ENCODE measurements at regions not wholly inside any gene's neighbourhood (a gene's known extent, or its start where the extent isn't known, plus 50 kb on each side); places are given as distances from the start of the nearest gene placed in this dataset.

DNA sequence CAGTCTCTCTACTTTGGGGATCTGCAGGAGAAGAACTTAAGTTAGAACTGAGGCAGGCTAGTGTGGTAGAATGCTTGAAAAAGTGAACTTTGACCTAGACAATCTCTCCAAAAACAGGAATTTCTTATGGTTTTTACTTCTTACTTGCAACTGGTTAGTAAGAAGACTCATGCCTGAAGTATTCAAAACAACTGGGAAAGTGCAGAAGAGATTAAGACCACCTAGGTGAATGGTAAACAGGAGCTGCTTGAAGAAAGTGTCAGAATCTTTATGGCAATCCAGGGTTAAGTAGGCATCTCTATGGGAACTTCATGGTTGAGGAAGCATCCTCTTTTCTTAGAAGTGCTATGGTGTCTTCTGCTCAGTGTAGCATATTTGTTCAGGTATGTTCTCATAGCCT lies 428.6 kb upstream of the TLE4 start:
- peak; percentile 51 for DNase-seq (ENCODE audit: low read depth)

DNA sequence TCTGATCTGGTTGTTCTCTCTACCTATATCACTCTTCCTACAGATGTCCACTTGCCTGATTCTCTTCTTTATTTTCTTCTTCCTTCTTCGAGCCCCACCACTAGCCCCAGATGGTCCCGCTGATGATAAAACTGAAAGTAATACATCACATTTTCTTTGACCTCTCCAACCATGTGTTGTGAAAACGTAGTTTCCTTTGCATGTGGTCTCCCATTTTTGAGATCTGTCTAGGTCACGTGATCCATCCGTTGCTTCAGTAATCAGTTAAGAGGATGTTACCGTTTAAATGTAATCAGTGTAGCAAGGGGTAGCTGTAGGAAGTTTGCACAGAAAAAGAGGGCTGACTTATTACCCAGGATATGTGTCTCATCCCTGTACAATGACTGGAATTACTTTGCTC lies 426.3 kb upstream of the TLE4 start:
- DNase-seq (ENCODE audit: low read depth), result no peak

DNA sequence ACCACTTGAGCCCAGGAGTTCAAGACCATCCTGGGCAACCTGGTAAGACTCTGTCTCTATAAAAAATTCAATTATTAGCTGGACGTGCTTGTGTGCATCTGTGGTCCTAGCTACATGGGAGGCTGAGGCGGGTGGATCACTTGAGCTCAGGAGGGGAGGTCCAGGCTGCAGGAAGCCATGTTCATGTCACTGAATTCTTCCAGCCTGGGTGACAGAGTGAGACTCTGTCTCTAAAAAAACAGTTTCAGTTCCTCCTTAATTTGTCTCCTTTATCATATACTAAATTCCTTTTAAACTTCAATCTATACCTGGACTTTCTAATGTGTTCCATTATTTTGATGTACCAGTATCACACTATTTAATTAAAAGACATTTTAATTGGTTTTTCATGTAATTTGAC lies 422.2 kb upstream of the TLE4 start:
- no peak for DNase-seq (ENCODE audit: low read depth)

DNA sequence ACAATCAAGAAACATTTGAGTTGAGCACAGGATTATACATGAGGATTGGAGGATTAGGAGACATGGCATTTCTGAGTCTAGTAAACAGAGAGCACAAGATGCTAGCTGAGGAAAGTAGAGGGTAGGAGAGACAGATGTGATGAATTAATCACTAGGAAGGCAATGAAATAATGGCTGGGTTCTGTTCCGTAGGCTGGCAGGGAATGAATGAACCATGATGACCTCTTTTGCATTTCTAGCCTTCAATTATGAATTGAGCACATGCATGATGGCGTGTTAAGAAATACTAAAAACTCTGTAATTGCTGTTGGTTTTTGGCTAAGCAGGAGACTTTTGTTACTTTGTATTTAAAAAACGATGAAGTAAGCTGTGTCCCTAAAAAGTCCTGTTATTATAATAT lies 420.0 kb upstream of the TLE4 start:
- DNase-seq (ENCODE audit: low read depth), result no peak

DNA sequence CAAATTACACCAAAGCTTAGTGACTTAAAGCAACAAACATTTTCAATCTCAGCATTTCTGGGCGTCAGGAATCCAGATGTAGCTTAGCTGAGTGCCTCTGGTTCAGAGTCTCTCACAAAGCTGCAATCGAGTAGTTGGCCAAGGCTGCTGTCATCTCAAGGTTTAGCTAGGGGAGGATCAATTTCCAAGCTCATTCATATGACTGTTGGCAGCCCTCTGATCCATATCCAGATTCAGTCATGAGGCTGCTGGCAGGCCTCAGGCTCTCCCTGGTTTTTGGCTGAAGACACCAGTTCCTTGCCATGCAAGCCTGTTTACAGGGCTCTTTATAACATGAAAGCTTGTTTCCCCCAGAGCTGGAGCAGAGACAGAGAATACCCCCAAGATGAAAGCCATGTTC lies 419.5 kb upstream of the TLE4 start:
- no peak for DNase-seq (ENCODE audit: low read depth)

DNA sequence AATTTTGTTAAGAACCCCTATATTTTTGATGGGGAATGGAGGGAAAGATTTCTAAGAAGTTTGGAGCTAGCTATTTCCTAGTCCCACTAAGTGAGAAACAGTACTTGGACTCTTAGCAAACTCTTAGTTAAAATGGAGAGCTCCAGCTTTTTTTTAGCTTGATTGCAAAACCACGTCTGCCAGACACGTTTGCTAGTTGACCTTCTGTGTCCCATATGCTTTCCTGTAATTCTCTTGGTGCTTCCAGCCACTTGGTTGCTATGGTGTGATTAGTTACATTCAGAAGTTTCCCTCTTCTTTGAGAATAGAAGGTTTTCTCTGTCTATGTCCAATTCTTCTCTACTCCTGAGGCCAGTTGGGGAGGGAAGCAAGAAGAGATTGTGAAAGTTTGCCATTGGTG lies 417.0 kb upstream of the TLE4 start:
- peak; percentile 44 for DNase-seq (ENCODE audit: low read depth)

DNA sequence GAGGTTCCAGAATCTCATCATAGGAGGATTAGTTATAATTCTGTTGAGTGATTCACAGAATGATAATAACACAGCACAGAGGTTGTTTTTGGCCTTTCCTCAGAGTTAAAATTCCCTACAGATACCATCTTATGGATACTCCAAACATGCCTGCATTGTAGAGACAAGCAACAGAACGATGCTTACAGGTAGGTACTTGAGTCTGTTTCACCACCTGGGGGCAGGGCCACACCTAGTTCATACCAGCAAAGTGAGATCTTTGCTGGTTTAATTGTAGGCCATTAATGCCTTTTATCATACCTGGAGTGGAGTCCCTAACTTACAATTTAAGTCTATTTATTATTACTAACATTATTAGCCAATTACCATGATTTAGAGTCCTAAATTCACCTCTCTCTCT lies 416.5 kb upstream of the TLE4 start:
- DNase-seq (ENCODE audit: low read depth), result no peak

DNA sequence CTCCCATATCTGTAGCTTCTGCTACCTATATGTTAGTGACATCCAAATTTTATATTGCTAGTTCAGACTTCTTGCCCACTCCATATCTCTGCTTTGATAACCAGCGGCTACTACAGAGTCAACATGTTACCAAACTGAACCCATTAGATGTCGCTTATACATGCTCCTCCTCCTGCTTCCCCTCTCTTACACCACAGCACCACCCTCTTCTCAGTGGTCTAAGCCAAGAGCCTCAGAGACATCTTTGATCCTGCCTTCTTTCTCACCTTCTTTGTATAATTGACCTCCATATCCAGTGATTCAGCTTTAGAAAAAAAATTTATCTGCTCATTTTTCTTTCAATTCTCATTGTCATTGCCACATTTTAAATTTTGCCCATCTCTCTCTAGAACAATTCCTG lies 408.2 kb upstream of the TLE4 start:
- DNase-seq (ENCODE audit: low read depth), result no peak

DNA sequence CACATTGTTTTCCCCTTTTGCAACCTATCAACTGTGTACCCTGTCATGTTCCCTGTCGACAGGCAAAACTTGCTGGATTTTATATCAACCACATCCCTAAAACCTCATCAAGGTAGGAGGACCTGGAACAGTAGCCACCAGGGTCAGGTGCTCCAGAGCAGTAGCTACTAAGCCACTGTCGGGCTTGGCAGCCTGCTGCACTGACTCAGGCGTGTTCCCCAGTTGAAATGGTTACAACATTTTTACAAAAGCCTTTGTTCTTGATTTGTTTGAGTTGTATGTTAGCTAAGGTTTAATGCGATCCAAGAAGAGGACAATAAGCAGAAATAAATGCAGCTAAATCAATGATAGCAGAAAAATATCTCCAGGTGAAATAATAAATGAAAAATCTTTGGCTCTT lies 407.4 kb upstream of the TLE4 start:
- DNase-seq (ENCODE audit: low read depth), result peak; percentile 47

DNA sequence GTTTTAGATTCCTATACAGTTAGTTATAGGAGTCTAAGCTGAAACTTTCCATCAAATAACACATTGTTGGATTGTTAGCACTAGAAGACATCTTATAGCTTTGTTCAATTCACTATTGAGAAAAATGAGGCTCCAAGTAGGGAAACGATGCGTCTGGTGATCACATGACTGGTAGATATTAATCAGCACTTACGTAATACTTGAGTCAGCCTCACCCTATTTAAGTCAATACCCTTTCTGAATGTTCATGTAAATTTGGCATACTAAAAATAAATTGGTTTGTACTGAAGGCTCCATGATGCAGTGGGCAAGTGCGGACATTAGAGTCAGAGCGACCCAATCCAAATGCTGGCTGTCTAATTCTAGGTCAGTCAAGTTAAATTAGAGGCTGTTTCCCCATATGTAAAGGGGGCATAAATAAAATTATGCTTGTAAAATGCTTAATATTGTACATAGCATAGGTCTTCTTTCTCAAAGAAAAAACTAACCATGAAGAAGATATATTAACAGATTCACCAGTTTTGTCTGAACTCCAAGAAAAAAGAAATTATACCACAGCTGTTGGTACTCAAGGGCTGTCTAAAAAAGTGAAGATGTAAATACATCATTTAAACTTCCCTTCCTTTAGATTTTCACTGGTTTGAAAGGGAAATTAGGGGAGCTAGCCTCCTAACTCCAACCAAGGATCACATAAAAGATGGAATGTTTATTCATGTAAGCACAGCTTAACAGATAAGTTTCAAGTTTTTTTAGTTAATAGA lies 406.6 kb upstream of the TLE4 start:
- DNase-seq (ENCODE audit: low read depth), result peak; percentile 79

DNA sequence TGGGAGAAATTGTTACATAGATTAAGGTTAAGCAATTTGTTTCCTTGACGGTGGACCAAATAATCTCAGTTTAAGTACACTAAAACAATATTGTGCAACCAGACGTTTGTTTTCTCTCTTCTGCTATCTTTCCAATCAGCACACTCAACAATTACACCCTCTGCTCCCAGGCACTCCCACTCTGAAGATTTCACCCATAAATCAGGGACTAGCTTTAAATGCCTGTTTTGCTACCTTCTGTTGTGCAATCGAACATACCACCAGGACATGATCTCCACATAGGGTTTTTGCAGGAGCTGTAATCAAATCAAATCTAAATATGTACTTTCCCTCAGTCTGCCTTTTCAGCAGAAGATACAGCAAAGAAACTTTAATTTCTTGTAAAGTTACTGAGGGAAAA lies 405.8 kb upstream of the TLE4 start:
- DNase-seq (ENCODE audit: low read depth), result peak; percentile 100

DNA sequence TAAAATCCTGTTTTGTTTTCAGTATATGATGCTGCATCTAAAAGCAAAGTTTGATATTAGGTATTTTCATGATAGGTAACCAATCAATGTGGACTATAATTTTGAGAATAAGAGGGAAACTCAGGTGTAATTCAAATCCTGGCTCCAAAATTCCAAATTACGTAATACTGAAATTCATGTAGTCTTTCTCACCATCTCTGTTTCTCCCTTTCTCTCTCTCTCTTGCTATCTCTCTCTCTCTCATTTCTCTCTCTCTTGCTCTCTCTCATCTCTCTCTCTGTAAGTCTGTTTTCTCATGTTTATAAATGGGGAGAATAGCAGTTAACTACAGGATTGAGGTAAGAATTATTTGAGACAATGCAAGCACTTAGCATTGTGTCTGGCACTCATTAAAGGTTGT lies 401.1 kb upstream of the TLE4 start:
- no peak for DNase-seq (ENCODE audit: low read depth)

DNA sequence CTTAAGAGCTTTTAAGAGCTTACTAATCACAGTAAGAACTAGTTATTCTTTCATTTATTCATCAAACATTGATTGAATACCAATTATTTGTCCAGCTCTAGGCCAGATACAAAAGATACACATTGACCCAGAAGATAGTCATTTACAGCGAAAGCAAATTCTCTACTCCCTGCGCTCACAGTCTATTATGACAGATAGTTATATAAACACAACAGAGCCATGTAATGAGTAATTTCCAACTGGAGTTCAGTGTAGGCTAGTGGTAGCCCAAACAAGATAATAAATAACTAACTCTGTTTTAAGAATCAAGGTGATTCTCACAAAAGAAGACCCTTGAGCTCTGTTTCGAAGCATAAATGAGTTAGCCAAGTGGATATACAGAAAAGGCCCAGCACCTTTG lies 397.8 kb upstream of the TLE4 start:
- no peak for DNase-seq (ENCODE audit: low read depth)

DNA sequence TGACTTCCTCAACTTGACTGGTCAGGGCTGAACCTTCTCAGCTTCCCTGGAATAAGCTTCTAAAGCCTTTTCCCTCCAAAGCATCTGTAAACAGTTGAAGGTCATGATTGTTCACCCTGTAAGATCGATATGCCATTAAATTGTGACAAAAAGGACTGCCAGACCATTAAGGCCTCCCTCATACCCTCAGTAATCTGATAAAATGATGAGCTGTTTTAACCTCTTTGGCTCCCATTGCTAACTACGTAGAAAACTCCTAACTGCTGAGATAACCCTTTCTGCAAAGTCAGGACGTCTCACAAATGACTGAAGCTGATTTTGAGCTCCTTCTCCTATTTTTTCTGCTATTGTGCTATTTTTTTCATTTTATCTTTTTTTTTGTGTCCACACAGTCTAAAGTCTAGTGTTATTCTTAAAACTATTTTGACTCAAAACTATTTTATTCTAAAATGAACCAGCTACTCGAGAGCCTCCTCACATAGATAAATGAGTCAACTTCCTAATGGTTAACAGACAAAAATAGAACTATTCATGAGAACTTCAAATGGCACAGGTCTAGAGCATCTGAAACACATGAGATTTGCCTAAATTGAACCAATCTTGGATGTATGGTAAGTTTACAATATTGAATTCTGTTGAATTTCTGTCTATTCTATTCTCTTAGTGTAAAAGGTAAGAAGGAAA lies 395.6 kb upstream of the TLE4 start:
- DNase-seq (ENCODE audit: low read depth), result no peak

DNA sequence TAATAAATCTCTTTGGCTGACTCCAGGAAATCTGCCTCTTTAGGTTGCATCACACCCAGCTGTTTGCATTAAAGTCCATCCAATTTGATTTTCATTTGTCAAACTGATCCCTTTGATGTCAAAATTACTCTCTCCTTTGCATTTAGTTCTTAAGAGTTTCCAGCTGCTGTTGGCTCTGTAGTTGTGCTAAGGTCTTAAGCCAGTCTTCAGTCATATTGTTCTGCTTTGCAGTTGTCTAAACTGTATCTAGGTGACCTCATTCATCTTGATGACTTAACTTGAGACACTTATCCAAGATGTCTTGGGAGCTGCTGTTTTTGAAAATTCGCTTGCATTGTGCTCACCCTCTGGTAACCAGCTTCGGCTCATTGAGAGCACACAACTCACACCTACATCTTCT lies 386.9 kb upstream of the TLE4 start:
- peak; percentile 27 for DNase-seq (ENCODE audit: low read depth)

DNA sequence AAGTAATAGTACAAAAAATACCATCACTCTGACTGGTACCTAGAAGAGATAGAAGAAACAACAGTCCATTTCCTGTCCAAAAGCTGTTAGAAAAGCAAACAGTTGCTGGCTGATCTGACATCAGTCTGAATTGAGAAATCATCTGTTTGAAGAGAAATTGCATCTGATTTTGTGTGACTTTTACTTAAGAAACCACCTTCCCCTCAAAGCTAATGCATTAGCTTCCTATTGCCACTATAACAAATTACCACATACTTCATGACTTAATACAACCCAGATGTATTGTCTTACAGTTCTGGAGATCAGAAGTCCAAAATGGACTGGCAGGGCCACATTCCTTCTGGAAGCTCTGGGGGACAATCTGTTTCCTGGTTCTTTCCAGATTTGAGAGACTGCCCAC lies 385.9 kb upstream of the TLE4 start:
- DNase-seq (ENCODE audit: low read depth), result peak; percentile 64

DNA sequence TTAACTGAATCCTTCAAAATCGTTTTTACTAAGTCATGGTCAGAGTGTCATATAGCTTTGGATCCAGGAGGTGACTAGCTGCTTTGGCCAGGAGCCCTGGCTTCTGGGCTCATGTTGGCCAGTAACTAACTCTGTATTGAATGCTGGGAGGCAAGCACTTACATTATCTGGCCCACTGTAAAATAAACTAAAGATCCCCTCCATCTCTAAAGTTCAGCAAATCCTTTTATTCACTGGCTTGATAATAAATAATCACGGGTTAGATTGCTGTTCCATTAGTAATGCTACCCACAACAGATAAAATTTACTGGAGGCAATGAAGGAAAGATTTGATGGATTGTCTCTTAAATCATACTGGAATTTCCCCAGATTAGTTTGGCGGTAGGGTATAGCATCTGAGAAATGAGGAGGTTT lies 382.2 kb upstream of the TLE4 start:
- DNase-seq (ENCODE audit: low read depth), result peak; percentile 97

DNA sequence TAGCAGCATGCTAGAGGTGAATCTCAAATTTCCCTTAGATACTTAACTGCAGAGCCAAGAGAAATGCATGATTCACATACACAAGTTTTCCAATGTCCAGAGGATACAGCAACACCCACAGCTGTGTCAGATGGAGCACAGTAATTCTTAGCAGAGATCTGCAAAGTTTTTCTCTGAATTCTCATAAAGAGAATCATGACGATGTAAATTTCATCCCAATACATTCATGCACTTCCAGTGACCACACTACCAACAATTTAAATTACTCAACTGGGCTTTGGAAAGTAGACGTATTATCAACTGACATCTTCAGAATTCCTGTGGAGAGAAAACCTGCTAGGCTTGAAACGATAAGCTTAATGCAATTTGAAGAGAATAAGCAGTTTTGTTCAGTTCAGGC lies 378.8 kb upstream of the TLE4 start:
- peak; percentile 99 for DNase-seq (ENCODE audit: low read depth)

DNA sequence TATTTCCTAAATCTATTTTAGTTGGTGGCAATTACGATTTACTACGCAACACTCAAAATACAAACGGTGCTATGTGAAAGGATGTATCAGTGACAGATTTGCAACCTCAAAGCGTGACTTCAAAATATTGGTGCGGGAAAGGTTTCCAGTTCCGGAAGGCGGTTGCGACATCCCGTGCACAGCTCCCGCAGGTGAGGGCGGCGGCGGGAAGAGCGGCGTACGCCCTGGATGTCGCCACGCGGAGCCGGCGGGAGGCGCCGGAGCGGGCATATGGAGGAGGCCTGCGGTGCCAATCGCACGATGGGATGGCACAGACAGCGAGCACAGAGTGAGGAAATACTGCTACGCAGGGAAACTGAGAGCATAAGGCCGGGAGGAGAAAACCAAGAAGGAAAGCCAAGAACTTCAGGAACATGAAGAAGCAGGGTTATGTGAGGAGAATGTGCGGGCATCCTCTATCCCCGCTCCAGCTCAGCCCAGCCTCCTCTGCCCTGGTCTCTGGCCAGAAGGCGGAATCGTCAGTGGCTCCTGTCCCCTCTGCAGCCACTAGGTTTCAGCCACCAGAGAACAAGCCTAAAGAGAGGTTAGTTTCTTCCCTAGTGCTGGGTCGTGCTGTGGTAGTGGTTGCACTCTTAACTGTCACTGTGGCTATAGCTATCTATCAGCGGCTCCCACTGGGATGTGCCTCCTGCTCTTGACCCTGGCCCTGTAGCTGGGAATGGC lies 378.1 kb upstream of the TLE4 start:
- no peak for DNase-seq (ENCODE audit: low read depth)

DNA sequence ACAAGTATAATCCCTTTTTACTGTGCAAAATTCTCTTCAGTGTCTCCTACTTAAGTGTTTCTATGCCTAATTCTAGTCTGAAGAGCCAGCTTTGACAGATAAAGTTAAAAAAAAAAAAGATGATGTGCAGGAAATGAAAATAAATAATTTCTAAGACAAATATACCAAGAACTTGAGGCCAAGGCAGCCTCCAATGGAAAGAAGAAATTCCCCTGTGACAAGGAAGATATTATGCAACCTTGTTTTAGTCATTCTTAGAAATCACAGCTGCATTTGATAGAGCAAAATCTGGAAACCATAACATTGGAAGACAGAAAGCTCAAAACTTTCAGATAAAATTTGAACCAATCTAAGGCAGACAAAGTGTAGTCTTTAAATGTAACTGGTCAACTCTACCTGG lies 375.9 kb upstream of the TLE4 start:
- DNase-seq (ENCODE audit: low read depth), result peak; percentile 90

DNA sequence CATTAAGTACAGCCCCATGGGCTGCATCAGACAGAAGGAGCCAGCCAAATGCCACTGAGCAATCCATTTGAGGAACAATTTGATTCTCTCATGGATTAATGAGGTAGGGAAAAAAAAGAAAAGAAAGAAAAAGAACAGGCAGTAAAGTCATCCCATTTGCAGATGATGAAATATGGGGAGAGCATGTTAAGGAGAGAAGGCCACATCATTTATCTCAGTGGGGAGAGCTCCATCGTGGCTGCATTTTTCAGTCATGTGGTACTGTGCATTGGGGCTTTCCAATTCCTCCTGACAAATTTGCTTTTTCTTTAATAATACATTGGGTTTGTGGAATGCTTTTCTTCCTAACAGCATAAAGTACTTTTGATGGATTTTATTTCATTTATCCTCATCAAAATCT lies 375.2 kb upstream of the TLE4 start:
- peak; percentile 90 for DNase-seq (ENCODE audit: low read depth)

DNA sequence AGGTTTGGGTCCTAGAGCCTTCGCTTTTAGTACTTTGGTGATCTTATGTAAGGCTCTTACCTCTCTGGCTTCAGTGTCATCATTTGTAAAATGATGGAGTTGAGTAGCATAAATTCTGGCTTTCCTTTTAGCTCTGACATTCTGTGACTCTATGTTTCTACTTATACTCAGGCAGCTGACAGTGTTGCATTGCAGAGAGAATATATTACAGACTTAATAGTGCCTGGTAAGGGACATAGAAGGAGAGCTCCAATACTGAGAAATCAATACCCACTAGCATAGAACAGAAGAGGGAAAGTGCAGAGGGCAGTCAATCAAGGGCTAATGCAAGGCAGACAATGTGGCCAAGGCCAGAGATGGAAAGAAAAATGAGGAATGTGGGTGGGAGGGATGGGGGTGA lies 371.4 kb upstream of the TLE4 start:
- DNase-seq (ENCODE audit: low read depth), result no peak

DNA sequence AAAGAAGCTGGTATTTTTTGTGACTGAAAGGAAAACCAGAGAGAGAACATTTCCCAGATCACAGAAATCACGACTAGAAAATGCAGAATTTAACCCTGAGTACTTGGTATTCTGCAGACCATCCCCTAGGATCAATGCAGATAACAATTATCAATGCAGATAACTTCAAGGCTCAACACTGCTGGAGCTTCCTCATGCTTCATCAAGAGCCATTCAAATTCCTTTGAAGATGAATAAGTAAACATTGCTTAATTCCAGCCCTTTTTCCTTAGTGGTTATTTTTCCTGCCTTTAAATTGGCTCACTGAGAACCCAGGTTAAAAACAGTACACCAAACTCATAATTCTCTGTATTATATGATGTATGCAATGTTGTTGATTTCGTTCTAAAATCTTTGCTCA lies 370.1 kb upstream of the TLE4 start:
- peak; percentile 75 for DNase-seq (ENCODE audit: low read depth)

All from amniotic epithelial cell (primary cell).